ENCODE measurements at regions not wholly inside any gene's neighbourhood (a gene's known extent, or its start where the extent isn't known, plus 50 kb on each side); places are given as distances from the start of the nearest gene placed in this dataset.
A peak's percentile ranks its signal among the peaks of the same experiment; 100 is the strongest.

- no peak overlapping the region for H3K4me3 ChIP-seq (replicated peaks; ENCODE audit: low read depth, low read length)
- no peak for DNase-seq (ENCODE audit: extremely low read depth, low read depth)
- no peak for TF ChIP-seq CTCF (IDR thresholded peaks at IDR 0.05; ENCODE audit: low read depth, low read length, missing control alignments)
Observed at GRCh38 chr10:91705948-91706670, 73.2 kb upstream of the PPP1R3C start.

GRCh38 chr10:91702620-91703019 lies 69.7 kb upstream of the PPP1R3C start:
- no peak for TF ChIP-seq CTCF (IDR thresholded peaks at IDR 0.05; ENCODE audit: low read depth, low read length, missing control alignments)
- DNase-seq (ENCODE audit: extremely low read depth, low read depth): no peak
- no peak overlapping the region for H3K4me3 ChIP-seq (replicated peaks; ENCODE audit: low read depth, low read length)

GRCh38 chr10:91700788-91701444 lies 68.0 kb upstream of the PPP1R3C start:
- no peak for DNase-seq (ENCODE audit: extremely low read depth, low read depth)
- no peak for TF ChIP-seq CTCF (IDR thresholded peaks at IDR 0.05; ENCODE audit: low read depth, low read length, missing control alignments)
- H3K4me3 ChIP-seq (replicated peaks; ENCODE audit: low read depth, low read length): no peak overlapping the region

GRCh38 chr10:91700273-91700672 lies 67.4 kb upstream of the PPP1R3C start:
- TF ChIP-seq CTCF (IDR thresholded peaks at IDR 0.05; ENCODE audit: low read depth, low read length, missing control alignments): no peak
- H3K4me3 ChIP-seq (replicated peaks; ENCODE audit: low read depth, low read length): no peak overlapping the region
- DNase-seq (ENCODE audit: extremely low read depth, low read depth): no peak

- no peak for TF ChIP-seq CTCF (IDR thresholded peaks at IDR 0.05; ENCODE audit: low read depth, low read length, missing control alignments)
- no peak overlapping the region for H3K4me3 ChIP-seq (replicated peaks; ENCODE audit: low read depth, low read length)
- no peak for DNase-seq (ENCODE audit: extremely low read depth, low read depth)
Observed at GRCh38 chr10:91698258-91698657, 65.4 kb upstream of the PPP1R3C start.

- no peak for DNase-seq (ENCODE audit: extremely low read depth, low read depth)
- TF ChIP-seq CTCF (IDR thresholded peaks at IDR 0.05; ENCODE audit: low read depth, low read length, missing control alignments): peak; percentile 71
- no peak overlapping the region for H3K4me3 ChIP-seq (replicated peaks; ENCODE audit: low read depth, low read length)
Observed at GRCh38 chr10:91694170-91694794, 61.4 kb upstream of the PPP1R3C start.

All from HFF-Myc (cell line).